Loucy (cell line): ENCODE measurements at regions not wholly inside any gene's neighbourhood (a gene's known extent, or its start where the extent isn't known, plus 50 kb on each side); places are given as distances from the start of the nearest gene placed in this dataset.

ENCODE experiments used
- H2AFZ ChIP-seq: fragments of 200-600 bp; sonication (generic); 2 replicates; pipeline ENCODE4 v1.6.0; 2016; ENCODE audit warnings: antibody characterized with exemption, mild to moderate bottlenecking, low read length, moderate library complexity
- H3F3A ChIP-seq: fragments of 200-600 bp; 2 replicates; pipeline ENCODE4 v1.6.0; 2016; ENCODE audit warnings: antibody characterized with exemption, low read depth, mild to moderate bottlenecking
- H3K27me3 ChIP-seq: fragments of 200-600 bp; sonication (generic); 2 replicates; pipeline ENCODE4 v1.6.1; 2014; ENCODE audit warnings: low read length, mild to moderate bottlenecking; ENCODE audit not compliant: insufficient read depth, poor library complexity, severe bottlenecking
- H3K36me3 ChIP-seq: fragments of 200-600 bp; sonication (generic); 2 replicates; pipeline ENCODE4 v1.6.1; 2016; ENCODE audit warnings: low read length; ENCODE audit not compliant: insufficient read depth
- H3K4me1 ChIP-seq: fragments of 200-600 bp; sonication (generic); 2 replicates; pipeline ENCODE4 v1.5.1; 2014; ENCODE audit warnings: low read length, mild to moderate bottlenecking; ENCODE audit not compliant: insufficient read depth, poor library complexity, severe bottlenecking
- H3K4me2 ChIP-seq: fragments of 200-600 bp; sonication (generic); 2 replicates; pipeline ENCODE4 v1.6.0; 2014; ENCODE audit warnings: antibody characterized with exemption, low read length, low read depth, mild to moderate bottlenecking; ENCODE audit not compliant: poor library complexity, severe bottlenecking
- H3K4me3 ChIP-seq: fragments of 200-600 bp; sonication (generic); 2 replicates; pipeline ENCODE4 v1.5.1; 2014; ENCODE audit warnings: low read length, mild to moderate bottlenecking, mixed read lengths; ENCODE audit not compliant: poor library complexity, severe bottlenecking
- H3K79me2 ChIP-seq: fragments of 200-600 bp; sonication (generic); 2 replicates; pipeline ENCODE4 v1.6.1; 2014; ENCODE audit warnings: low read length; ENCODE audit not compliant: insufficient read depth
- H3K9ac ChIP-seq: fragments of 200-600 bp; sonication (generic); 2 replicates; pipeline ENCODE4 v1.6.0; 2014; ENCODE audit warnings: mild to moderate bottlenecking, low read depth, low read length, moderate library complexity; ENCODE audit not compliant: poor library complexity, severe bottlenecking
- H3K9me2 ChIP-seq: fragments of 200-600 bp; sonication (generic); replicated peaks from 2 replicates; pipeline ENCODE4 v1.6.1; 2016; ENCODE audit warnings: low read depth, low read length, mixed read lengths
- H3K9me3 ChIP-seq: fragments of 200-600 bp; sonication (generic); 2 replicates; pipeline ENCODE4 v1.6.1; 2014; ENCODE audit warnings: mild to moderate bottlenecking, antibody characterized with exemption, low read length, low read depth; ENCODE audit not compliant: insufficient read depth
- H4K20me1 ChIP-seq: fragments of 200-600 bp; sonication (generic); 2 replicates; pipeline ENCODE4 v1.6.0; 2014; ENCODE audit warnings: antibody characterized with exemption, low read length, mild to moderate bottlenecking; ENCODE audit not compliant: insufficient read depth, poor library complexity, severe bottlenecking
- EZH2phosphoT487 ChIP-seq: fragments of 200-600 bp; IDR thresholded peaks from 2 replicates; pipeline ENCODE4 v1.6.1; 2018; ENCODE audit warnings: antibody characterized with exemption, mild to moderate bottlenecking, moderate library complexity, borderline replicate concordance
- TF ChIP-seq, protein P1 (sequence below): fragments of 200-600 bp; sonication (generic); conservative IDR thresholded peaks from 2 replicates; pipeline ENCODE4 v1.5.1; 2014; ENCODE audit warnings: mild to moderate bottlenecking, antibody characterized with exemption, low read length

DNA sequence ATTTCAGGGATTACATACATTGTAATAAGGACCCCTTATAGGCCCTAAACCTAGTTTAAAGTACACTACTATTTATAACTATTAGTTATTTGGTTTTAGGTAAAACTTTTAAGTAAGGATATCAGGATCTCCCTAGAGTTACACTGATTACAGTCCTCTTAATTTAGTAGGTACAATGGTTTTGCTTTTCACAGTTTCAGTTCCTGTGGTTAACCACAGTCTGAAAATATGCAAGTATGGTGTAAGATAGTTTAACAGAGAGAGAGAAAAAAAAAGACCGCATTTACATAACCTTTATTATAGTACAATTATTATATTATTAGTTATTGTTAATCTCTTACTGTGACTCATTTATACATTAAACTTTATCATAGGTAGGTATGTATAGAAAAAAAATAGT, 725.3 kb upstream of the PTPRD start:
- Histone ChIP-seq H4K20me1 (no peaks in the 10 kb centered on the region), H2AFZ (no peak overlapping the region), H3K9me2 (no peaks in the 10 kb centered on the region), H3K4me2 (no peak overlapping the region), H3K9me3 (no peaks in the 10 kb centered on the region), H3K27me3 (no peaks in the 10 kb centered on the region), H3K4me1 (no peaks in the 10 kb centered on the region), H3K79me2 (no peaks in the 10 kb centered on the region), H3K4me3 (no peak overlapping the region), H3K36me3 (no peaks in the 10 kb centered on the region), H3K9ac (no peak overlapping the region), H3F3A (no peaks in the 10 kb centered on the region)
- TF ChIP-seq, protein P1, sequence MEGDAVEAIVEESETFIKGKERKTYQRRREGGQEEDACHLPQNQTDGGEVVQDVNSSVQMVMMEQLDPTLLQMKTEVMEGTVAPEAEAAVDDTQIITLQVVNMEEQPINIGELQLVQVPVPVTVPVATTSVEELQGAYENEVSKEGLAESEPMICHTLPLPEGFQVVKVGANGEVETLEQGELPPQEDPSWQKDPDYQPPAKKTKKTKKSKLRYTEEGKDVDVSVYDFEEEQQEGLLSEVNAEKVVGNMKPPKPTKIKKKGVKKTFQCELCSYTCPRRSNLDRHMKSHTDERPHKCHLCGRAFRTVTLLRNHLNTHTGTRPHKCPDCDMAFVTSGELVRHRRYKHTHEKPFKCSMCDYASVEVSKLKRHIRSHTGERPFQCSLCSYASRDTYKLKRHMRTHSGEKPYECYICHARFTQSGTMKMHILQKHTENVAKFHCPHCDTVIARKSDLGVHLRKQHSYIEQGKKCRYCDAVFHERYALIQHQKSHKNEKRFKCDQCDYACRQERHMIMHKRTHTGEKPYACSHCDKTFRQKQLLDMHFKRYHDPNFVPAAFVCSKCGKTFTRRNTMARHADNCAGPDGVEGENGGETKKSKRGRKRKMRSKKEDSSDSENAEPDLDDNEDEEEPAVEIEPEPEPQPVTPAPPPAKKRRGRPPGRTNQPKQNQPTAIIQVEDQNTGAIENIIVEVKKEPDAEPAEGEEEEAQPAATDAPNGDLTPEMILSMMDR, result no peak
- no peak for TF ChIP-seq EZH2phosphoT487

DNA sequence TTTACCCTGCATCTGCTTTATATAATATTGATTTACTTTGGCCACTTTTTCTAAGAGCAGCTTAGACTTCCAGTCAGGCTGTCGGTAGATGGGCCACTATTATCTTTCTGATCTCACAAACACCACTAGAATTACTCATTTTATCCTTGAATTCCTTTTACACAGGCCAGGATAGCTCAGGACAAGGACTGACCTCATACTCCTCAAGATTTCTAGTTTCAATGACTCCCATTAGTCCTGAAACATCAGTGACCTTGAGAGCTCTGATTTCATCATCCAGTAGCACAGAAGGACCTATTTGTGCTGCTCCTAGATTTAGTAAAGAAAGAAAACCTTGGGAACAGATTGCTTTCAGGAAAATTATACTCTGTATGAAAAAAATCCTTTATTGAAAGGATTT, 727.9 kb upstream of the PTPRD start:
- no peak overlapping the region for H3K9ac ChIP-seq
- no peaks in the 10 kb centered on the region for H3K79me2 ChIP-seq
- no peaks in the 10 kb centered on the region for H3K4me1 ChIP-seq
- no peaks in the 10 kb centered on the region for H4K20me1 ChIP-seq
- no peaks in the 10 kb centered on the region for H3F3A ChIP-seq
- H3K9me3 ChIP-seq, result no peaks in the 10 kb centered on the region
- no peaks in the 10 kb centered on the region for H3K36me3 ChIP-seq
- H3K4me3 ChIP-seq, result no peak overlapping the region
- no peak for TF ChIP-seq EZH2phosphoT487
- no peaks in the 10 kb centered on the region for H3K27me3 ChIP-seq
- H3K9me2 ChIP-seq, result no peaks in the 10 kb centered on the region
- no peak overlapping the region for H3K4me2 ChIP-seq
- H2AFZ ChIP-seq, result no peak overlapping the region

DNA sequence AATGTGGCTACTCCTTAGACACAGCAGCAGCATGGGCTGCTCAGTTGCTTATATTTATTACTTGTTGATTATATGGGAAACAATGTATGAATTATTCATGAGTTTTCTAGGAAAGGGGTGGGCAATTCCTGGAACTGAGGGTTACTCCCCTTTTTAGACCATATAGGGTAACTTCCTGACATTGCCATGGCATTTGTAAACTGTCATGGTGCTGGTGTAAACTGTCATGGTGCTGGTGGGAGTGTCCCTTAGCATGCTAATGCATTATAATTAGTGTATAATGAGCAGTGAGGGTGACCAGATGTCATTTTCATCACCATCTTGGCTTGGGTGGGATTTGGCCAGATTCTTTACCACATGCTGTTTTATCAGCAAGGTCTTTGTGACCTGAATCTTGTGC, 734.6 kb upstream of the PTPRD start:
- Histone ChIP-seq H3F3A (no peaks in the 10 kb centered on the region), H3K4me3 (no peak overlapping the region), H4K20me1 (no peaks in the 10 kb centered on the region), H3K79me2 (no peaks in the 10 kb centered on the region), H3K27me3 (no peaks in the 10 kb centered on the region), H3K4me2 (no peak overlapping the region), H3K9me3 (no peaks in the 10 kb centered on the region), H3K9me2 (no peaks in the 10 kb centered on the region), H3K9ac (no peak overlapping the region), H2AFZ (no peak overlapping the region), H3K4me1 (no peaks in the 10 kb centered on the region), H3K36me3 (no peaks in the 10 kb centered on the region)
- TF ChIP-seq EZH2phosphoT487, result no peak
- TF ChIP-seq, protein P1, result no peak

DNA sequence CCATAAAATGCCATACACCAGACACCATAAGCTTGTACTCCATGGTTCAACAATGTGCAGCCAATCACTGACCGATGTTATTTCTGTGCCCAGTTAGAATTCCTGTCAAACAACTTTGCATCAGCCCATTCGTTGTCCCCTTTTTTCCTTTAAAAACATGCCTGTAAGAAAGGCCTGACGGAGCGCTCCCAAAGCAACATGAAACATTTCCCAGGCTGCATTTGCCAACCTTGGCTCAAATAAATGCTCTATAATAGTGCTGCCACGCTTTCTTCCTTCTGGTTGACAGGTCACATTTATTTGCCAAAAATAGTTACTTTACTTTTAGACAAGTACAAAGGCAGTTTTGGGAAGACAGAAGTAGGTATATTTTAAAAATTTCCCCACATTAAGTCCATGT, 735.6 kb upstream of the PTPRD start:
- Histone ChIP-seq H3K36me3 (no peaks in the 10 kb centered on the region), H3K9ac (no peak overlapping the region), H3K9me2 (no peaks in the 10 kb centered on the region), H3K4me1 (no peaks in the 10 kb centered on the region), H3K9me3 (no peaks in the 10 kb centered on the region), H3K27me3 (no peaks in the 10 kb centered on the region), H3K79me2 (no peaks in the 10 kb centered on the region), H4K20me1 (no peaks in the 10 kb centered on the region), H2AFZ (no peak overlapping the region), H3K4me3 (no peak overlapping the region), H3F3A (no peaks in the 10 kb centered on the region), H3K4me2 (no peak overlapping the region)
- TF ChIP-seq EZH2phosphoT487, result no peak
- TF ChIP-seq, protein P1, result no peak
